ENCODE measurements at regions not wholly inside any gene's neighbourhood (a gene's known extent, or its start where the extent isn't known, plus 50 kb on each side); places are given as distances from the start of the nearest gene placed in this dataset.

GRCh38 chr4:63841266-63841665, 568.0 kb downstream of the TECRL start:
- Histone ChIP-seq H3K36me3 (replicated peaks in 1 of 2; ENCODE audit: control insufficient read depth in 1 of 2, insufficient read depth in 2 of 2, low read length in 1 of 2) (peaks cover 0 to 4% of the 10 kb centered on the region in 2 experiments), H3F3A (replicated peaks; ENCODE audit: insufficient read depth) (no peaks in the 10 kb centered on the region), H2AFZ (ENCODE audit: low read depth) (no peak overlapping the region), H3K4me3 (ENCODE audit: low read depth in 2 of 2, low read length in 1 of 2) (no peak overlapping the region), H3K27me3 (ENCODE audit: insufficient read depth) (no peaks in the 10 kb centered on the region), H3K9me3 (no peaks in the 10 kb centered on the region), H3K4me2 (no peak overlapping the region), H3K79me2 (ENCODE audit: insufficient read depth) (no peaks in the 10 kb centered on the region), H3K9ac (no peak overlapping the region), H4K20me1 (ENCODE audit: insufficient read depth) (no peaks in the 10 kb centered on the region), H3K27ac (ENCODE audit: low read depth in 2 of 2, low read length in 1 of 2) (no peak overlapping the region), H3K4me1 (ENCODE audit: control insufficient read depth in 1 of 2, insufficient read depth in 2 of 2, low read depth in 1 of 2, low read length in 1 of 2) (no peaks in the 10 kb centered on the region), H3K9me2 (no peaks in the 10 kb centered on the region)
- TF ChIP-seq RXRA (IDR thresholded peaks at IDR 0.05; ENCODE audit: borderline replicate concordance, low read depth) (no peak), RFX5 (IDR thresholded peaks at IDR 0.05; ENCODE audit: low read length) (no peak), SMC3 (IDR thresholded peaks at IDR 0.05; ENCODE audit: low read depth, low read length) (no peak), ELF1 (IDR thresholded peaks at IDR 0.05) (no peak)
- no peak for DNase-seq
- 2% methylated on average over 3 of the region's 3 CpGs for WGBS (ENCODE audit: low lambda C conversion rate)
- ChIA-PET POLR2A (no interaction called here), CTCF (no interaction called here)

DNA sequence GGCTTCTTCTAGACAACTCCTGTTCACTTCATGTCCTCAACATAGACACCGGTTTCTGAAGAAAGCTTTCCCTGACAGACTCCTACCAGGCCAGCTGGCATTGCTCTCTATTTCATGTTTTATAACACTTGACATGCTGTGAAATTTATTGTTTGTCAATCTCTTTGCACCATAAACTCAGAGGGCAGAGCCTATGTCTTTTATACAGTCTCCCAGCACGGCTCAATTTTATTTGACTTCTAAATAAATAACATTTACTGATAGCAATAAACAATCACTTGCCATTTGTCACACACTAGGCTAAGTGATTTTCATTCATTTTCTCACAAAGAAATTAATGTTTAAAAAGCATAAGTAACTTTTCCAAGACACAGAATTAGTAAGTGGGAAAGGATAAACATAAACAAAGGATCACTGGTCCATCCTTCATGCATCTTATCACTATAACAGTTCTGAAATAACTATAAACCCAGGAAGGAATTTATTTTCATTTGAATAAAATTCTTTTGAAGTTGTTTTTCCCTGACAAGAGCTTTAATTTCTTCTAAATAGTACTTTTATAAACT, 577.6 kb downstream of the TECRL start:
- ChIA-PET CTCF (no interaction called here), POLR2A (no interaction called here)
- no peak for TF ChIP-seq NFIC (IDR thresholded peaks at IDR 0.05; ENCODE audit: borderline replicate concordance)
- no peak for TF ChIP-seq NRF1 (IDR thresholded peaks at IDR 0.05; ENCODE audit: low read depth, low read length)
- H3K27ac ChIP-seq (ENCODE audit: low read depth in 2 of 2, low read length in 1 of 2) = no peak overlapping the region
- H3K9me3 ChIP-seq = no peaks in the 10 kb centered on the region
- H3K9ac ChIP-seq = no peak overlapping the region
- no peaks in the 10 kb centered on the region for H4K20me1 ChIP-seq (ENCODE audit: insufficient read depth)
- H3K79me2 ChIP-seq (ENCODE audit: insufficient read depth) = no peaks in the 10 kb centered on the region
- no peak for DNase-seq
- H3K9me2 ChIP-seq = no peaks in the 10 kb centered on the region
- no peaks in the 10 kb centered on the region for H3K4me1 ChIP-seq (ENCODE audit: control insufficient read depth in 1 of 2, insufficient read depth in 2 of 2, low read depth in 1 of 2, low read length in 1 of 2)
- no peak overlapping the region for H2AFZ ChIP-seq (ENCODE audit: low read depth)
- 16% methylated on average over 2 of the region's 2 CpGs for WGBS (ENCODE audit: low lambda C conversion rate)
- H3K36me3 ChIP-seq (replicated peaks in 1 of 2; ENCODE audit: control insufficient read depth in 1 of 2, insufficient read depth in 2 of 2, low read length in 1 of 2) = no peaks in the 10 kb centered on the region
- no peak overlapping the region for H3K4me3 ChIP-seq (ENCODE audit: low read depth in 2 of 2, low read length in 1 of 2)
- H3K4me2 ChIP-seq = no peak overlapping the region
- H3K27me3 ChIP-seq (ENCODE audit: insufficient read depth) = no peaks in the 10 kb centered on the region
- no peaks in the 10 kb centered on the region for H3F3A ChIP-seq (replicated peaks; ENCODE audit: insufficient read depth)

DNA sequence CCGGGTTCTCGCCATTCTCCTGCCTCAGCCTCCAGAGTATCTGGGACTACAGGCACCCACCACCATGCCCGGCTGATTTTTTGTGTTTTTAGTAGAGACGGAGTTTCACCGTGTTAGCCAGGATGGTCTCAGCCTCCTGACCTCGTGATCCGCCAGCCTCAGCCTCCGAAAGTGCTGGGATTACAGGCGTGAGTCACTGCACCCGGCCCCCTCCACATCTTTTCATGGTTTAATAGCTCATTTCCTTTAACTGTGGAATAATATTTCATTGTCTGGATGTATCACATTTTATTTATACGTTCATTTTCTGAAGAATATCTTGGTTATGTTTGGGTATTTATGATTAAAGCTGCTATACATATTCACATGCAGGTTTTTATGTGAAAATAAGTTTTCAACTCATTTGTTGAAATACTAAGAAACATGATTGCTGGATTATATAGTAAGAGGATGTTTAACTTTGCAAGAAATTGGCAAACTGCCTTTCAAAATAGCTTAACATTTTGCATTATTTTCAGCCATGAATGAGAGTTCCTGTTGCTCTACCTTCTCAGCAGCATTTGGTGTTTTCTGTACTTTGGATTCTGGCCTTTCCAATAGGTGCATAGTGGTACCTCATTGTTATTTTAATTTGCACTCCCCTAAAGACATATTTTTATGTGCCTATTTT, 591.9 kb downstream of the TECRL start:
- Histone ChIP-seq H3K36me3 (replicated peaks in 1 of 2; ENCODE audit: control insufficient read depth in 1 of 2, insufficient read depth in 2 of 2, low read length in 1 of 2) (no peaks in the 10 kb centered on the region), H3K9me3 (no peaks in the 10 kb centered on the region), H3K27me3 (ENCODE audit: insufficient read depth) (no peaks in the 10 kb centered on the region), H3F3A (replicated peaks; ENCODE audit: insufficient read depth) (no peaks in the 10 kb centered on the region), H3K9me2 (no peaks in the 10 kb centered on the region), H3K9ac (no peak overlapping the region), H3K4me3 (ENCODE audit: low read depth in 2 of 2, low read length in 1 of 2) (no peak overlapping the region), H3K4me1 (ENCODE audit: control insufficient read depth in 1 of 2, insufficient read depth in 2 of 2, low read depth in 1 of 2, low read length in 1 of 2) (no peaks in the 10 kb centered on the region), H4K20me1 (ENCODE audit: insufficient read depth) (no peaks in the 10 kb centered on the region), H3K79me2 (ENCODE audit: insufficient read depth) (no peaks in the 10 kb centered on the region), H3K27ac (ENCODE audit: low read depth in 2 of 2, low read length in 1 of 2) (no peak overlapping the region), H2AFZ (ENCODE audit: low read depth) (no peak overlapping the region), H3K4me2 (no peak overlapping the region)
- ChIA-PET CTCF (no interaction called here), POLR2A (no interaction called here)
- DNase-seq = no peak
- TF ChIP-seq TCF12 (IDR thresholded peaks at IDR 0.05) (no peak), TAF1 (IDR thresholded peaks at IDR 0.05; ENCODE audit: borderline replicate concordance, low read depth, low read length) (no peak), POLR2AphosphoS5 (IDR thresholded peaks at IDR 0.05; ENCODE audit: low read depth, low read length) (no peak), MXI1 (IDR thresholded peaks at IDR 0.05; ENCODE audit: low read depth, low read length) (no peak), REST (IDR thresholded peaks at IDR 0.05; ENCODE audit: low read depth, low read length) (no peak), FOSL2 (IDR thresholded peaks at IDR 0.05; ENCODE audit: borderline replicate concordance, low read depth) (no peak)
- 27% methylated on average over 11 of the region's 11 CpGs for WGBS (ENCODE audit: low lambda C conversion rate)
